B cell (primary cell): ENCODE measurements at regions not wholly inside any gene's neighbourhood (a gene's known extent, or its start where the extent isn't known, plus 50 kb on each side); places are given as distances from the start of the nearest gene placed in this dataset.
"Not testable (repeated sequence)": the region's sequence is repeated elsewhere in the genome, so short reads cannot be mapped to it uniquely, and the experiment has no call there.

ENCODE experiments used
- ATAC-seq: fragments of 200-7000 bp; cut with Tn5 transposase; one replicate; pipeline ENCODE4 v1.10.0; 2021; ENCODE audit warnings: low read depth, mild to moderate bottlenecking, moderate number of reproducible peaks, moderate library complexity
- CTCF ChIA-PET: fragments of 350-600 bp; sonication (Branson Sonifier 250); formaldehyde crosslinking; loops from one replicate; lab custom pipeline; 2021; ENCODE audit warnings: antibody characterized with exemption, inconsistent platforms; lab: Charles Lee
- POLR2A ChIA-PET: fragments of 350-600 bp; sonication (Branson Sonifier 250); formaldehyde crosslinking; loops from one replicate; lab custom pipeline; 2021; ENCODE audit warnings: antibody characterized with exemption; lab: Charles Lee
- DNase-seq: peaks from one replicate; pipeline ENCODE4 v3.0.0; 2013
- H2AFZ ChIP-seq: 2 replicates; pipeline ENCODE4 v1.6.1; 2012; ENCODE audit warnings: mild to moderate bottlenecking, low read depth, low read length; ENCODE audit not compliant: insufficient read depth, poor library complexity, severe bottlenecking
- H3K27ac ChIP-seq, 2 donors: 1 replicate in 1 of 2; 2 replicates in 1 of 2; pipeline ENCODE4 v1.5.1; 2012 to 2013; ENCODE audit warnings: low read length in 2 of 2, mild to moderate bottlenecking in 2 of 2, moderate library complexity in 1 of 2
- H3K27me3 ChIP-seq, 4 experiments: fragments of 200-600 bp in 1 of 4; sonication (generic) in 1 of 4; replicated peaks in 1 of 4; 1 replicate in 2 of 4; 2 replicates in 2 of 4; pipeline versions ENCODE4 v1.6.1 to v1.7.0; 2013 to 2016; ENCODE audit warnings: low read length in 3 of 4, mild to moderate bottlenecking in 2 of 4, mixed read lengths in 1 of 4, moderate library complexity in 1 of 4; ENCODE audit not compliant: insufficient read depth in 4 of 4, control insufficient read depth in 3 of 4; ENCODE audit errors: control extremely low read depth in 1 of 4
- H3K36me3 ChIP-seq, 2 experiments: replicated peaks in 1 of 2; 1 replicate in 1 of 2; 2 replicates in 1 of 2; pipeline versions ENCODE4 v1.6.1 to v1.7.1; 2013; ENCODE audit warnings: low read length in 1 of 2; ENCODE audit not compliant: insufficient read depth in 2 of 2, control insufficient read depth in 1 of 2; ENCODE audit errors: control extremely low read depth in 1 of 2, extremely low read depth in 1 of 2
- H3K4me1 ChIP-seq, 2 donors: fragments of 200-600 bp in 1 of 2; sonication (generic) in 1 of 2; 1 replicate in 1 of 2; 2 replicates in 1 of 2; pipeline versions ENCODE4 v1.5.1 to v1.6.1; 2013 to 2017; ENCODE audit warnings: low read length in 2 of 2; ENCODE audit not compliant: control insufficient read depth in 2 of 2, insufficient read depth in 2 of 2
- H3K4me2 ChIP-seq: replicated peaks from 2 replicates; pipeline ENCODE3; 2012; ENCODE audit warnings: mild to moderate bottlenecking, low read depth, low read length; ENCODE audit not compliant: poor library complexity, severe bottlenecking
- H3K4me3 ChIP-seq, 5 experiments: fragments of 200-600 bp in 1 of 5; sonication (generic) in 1 of 5; 1 replicate in 3 of 5; 2 replicates in 2 of 5; pipeline versions ENCODE4 v1.5.1 to v1.7.0; 2011 to 2016; ENCODE audit warnings: low read length in 4 of 5, mild to moderate bottlenecking in 4 of 5, low read depth in 2 of 5, control low read depth in 1 of 5, moderate library complexity in 1 of 5; ENCODE audit not compliant: insufficient read depth in 1 of 5; ENCODE audit errors: control extremely low read depth in 1 of 5, extremely low read depth in 1 of 5
- H3K79me2 ChIP-seq: fragments of 200-600 bp; sonication (generic); one replicate; pipeline ENCODE4 v1.6.0; 2016; ENCODE audit warnings: low read length; ENCODE audit not compliant: control insufficient read depth, insufficient read depth
- H3K9ac ChIP-seq: fragments of 200-600 bp; sonication (generic); 2 replicates; pipeline ENCODE4 v1.6.1; 2017; ENCODE audit warnings: mild to moderate bottlenecking, low read length, moderate library complexity
- H3K9me3 ChIP-seq, 3 donors: one replicate each; pipeline versions ENCODE4 v1.6.1 to v1.7.1; 2013; ENCODE audit warnings: low read length in 2 of 3; ENCODE audit not compliant: control insufficient read depth in 2 of 3, insufficient read depth in 1 of 3; ENCODE audit errors: control extremely low read depth in 1 of 3
- H4K20me1 ChIP-seq: 2 replicates; pipeline ENCODE4 v1.6.0; 2012; ENCODE audit warnings: mild to moderate bottlenecking, low read length; ENCODE audit not compliant: insufficient read depth, control insufficient read depth, poor library complexity, severe bottlenecking
- H3K27ac Mint-ChIP-seq: one replicate; pipeline ENCODE4 v1.8.0; 2021; ENCODE audit warnings: mixed read lengths
- H3K27me3 Mint-ChIP-seq: one replicate; pipeline ENCODE4 v1.8.0; 2021; ENCODE audit warnings: mixed read lengths
- H3K4me1 Mint-ChIP-seq: one replicate; pipeline ENCODE4 v1.8.0; 2021; ENCODE audit warnings: mixed read lengths
- H3K4me3 Mint-ChIP-seq: one replicate; pipeline ENCODE4 v1.8.0; 2021; ENCODE audit warnings: mixed read lengths
- H3K9me3 Mint-ChIP-seq: one replicate; pipeline ENCODE4 v1.8.0; 2022; ENCODE audit warnings: mixed read lengths; ENCODE audit not compliant: insufficient read depth
- EZH2 ChIP-seq: IDR thresholded peaks from 2 replicates; pipeline ENCODE4 v1.6.1; 2012; ENCODE audit warnings: borderline replicate concordance, low read depth, mild to moderate bottlenecking, moderate library complexity, low read length; ENCODE audit not compliant: insufficient read depth, poor library complexity, severe bottlenecking
- WGBS: methylation state at CpG from one replicate; pipeline ENCODE4 v1.1.5; 2013; ENCODE audit warnings: missing lambda C conversion rate; ENCODE audit not compliant: insufficient coverage; 5-methylcytosine and 5-hydroxymethylcytosine counted together
- intact Hi-C: fragments of 100-400 bp; cut with micrococcal nuclease; formaldehyde crosslinking; loops from one replicate; pipeline ENCODE4 v1.10.0; 2022
- TF ChIP-seq, protein P1 (sequence below): fragments of 200-600 bp; IDR thresholded peaks from one replicate; pipeline ENCODE4 v1.8.0; 2022; ENCODE audit warnings: antibody characterized with exemption, mild to moderate bottlenecking

DNA sequence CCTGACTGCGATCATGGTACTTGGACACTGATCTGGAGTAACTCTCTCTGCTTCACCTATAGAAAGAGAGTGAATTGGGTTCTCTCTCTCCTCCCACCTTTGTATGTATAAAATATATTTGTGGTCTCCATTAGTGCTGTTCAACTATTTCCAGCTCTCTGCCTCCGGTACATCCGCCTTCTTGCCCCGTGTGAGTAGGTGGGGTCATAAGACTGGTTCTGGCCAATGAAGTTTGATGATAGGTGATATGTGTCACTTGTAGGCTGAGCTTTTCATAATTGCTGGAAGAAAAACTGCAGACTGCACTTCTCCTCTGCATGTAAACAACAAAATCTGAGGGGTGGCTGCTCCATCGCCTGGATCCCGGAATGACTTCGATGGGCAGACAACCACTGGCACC, 210.4 kb downstream of the EXOC5 start:
- no peak overlapping the region for H3K27ac ChIP-seq
- Mint-ChIP-seq H3K27me3 (peaks cover 13% of the 10 kb centered on the region), H3K9me3 (no peaks in the 10 kb centered on the region), H3K4me3 (no peak overlapping the region), H3K27ac (no peak overlapping the region), H3K4me1 (peaks cover 7% of the 10 kb centered on the region)
- H4K20me1 ChIP-seq, result no peaks in the 10 kb centered on the region
- ATAC-seq, result no peak
- H3K36me3 ChIP-seq, result no peaks in the 10 kb centered on the region
- H2AFZ ChIP-seq, result no peak overlapping the region
- no peak overlapping the region for H3K9ac ChIP-seq
- 80% methylated on average over 1 of the region's 7 CpGs for WGBS
- ChIA-PET CTCF (no interaction called here), POLR2A (no interaction called here)
- H3K9me3 ChIP-seq, result no peaks in the 10 kb centered on the region
- TF ChIP-seq EZH2, result no peak
- TF ChIP-seq, protein P1, sequence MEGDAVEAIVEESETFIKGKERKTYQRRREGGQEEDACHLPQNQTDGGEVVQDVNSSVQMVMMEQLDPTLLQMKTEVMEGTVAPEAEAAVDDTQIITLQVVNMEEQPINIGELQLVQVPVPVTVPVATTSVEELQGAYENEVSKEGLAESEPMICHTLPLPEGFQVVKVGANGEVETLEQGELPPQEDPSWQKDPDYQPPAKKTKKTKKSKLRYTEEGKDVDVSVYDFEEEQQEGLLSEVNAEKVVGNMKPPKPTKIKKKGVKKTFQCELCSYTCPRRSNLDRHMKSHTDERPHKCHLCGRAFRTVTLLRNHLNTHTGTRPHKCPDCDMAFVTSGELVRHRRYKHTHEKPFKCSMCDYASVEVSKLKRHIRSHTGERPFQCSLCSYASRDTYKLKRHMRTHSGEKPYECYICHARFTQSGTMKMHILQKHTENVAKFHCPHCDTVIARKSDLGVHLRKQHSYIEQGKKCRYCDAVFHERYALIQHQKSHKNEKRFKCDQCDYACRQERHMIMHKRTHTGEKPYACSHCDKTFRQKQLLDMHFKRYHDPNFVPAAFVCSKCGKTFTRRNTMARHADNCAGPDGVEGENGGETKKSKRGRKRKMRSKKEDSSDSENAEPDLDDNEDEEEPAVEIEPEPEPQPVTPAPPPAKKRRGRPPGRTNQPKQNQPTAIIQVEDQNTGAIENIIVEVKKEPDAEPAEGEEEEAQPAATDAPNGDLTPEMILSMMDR, result no peak
- no peaks in the 10 kb centered on the region for H3K79me2 ChIP-seq
- intact Hi-C loops, result no loop called here
- H3K4me3 ChIP-seq, result no peak overlapping the region
- H3K4me1 ChIP-seq, result no peaks in the 10 kb centered on the region
- no peak for DNase-seq
- H3K27me3 ChIP-seq, result no peaks in the 10 kb centered on the region
- H3K4me2 ChIP-seq, result no peak overlapping the region

DNA sequence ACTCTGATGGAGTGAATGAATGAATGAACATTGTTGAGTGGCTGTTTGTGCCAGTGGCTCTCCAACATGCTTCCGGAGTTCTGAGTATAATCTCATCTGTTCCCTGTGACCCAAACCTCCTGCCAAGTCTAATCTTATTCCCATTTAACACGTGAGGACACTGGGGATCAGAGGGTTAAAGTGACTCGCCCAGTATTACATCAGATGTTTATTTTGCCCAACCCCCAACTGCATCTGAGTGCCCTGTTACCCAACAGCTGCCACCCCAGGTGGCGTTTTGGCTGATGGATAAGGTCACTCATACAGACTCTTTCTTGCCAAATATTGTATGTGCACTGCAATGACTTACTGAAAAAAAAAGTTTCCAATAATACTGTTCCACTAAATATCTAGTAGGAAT, 210.9 kb downstream of the EXOC5 start:
- H3K27ac Mint-ChIP-seq, result no peak overlapping the region
- 60% methylated on average over 1 of the region's 4 CpGs for WGBS

DNA sequence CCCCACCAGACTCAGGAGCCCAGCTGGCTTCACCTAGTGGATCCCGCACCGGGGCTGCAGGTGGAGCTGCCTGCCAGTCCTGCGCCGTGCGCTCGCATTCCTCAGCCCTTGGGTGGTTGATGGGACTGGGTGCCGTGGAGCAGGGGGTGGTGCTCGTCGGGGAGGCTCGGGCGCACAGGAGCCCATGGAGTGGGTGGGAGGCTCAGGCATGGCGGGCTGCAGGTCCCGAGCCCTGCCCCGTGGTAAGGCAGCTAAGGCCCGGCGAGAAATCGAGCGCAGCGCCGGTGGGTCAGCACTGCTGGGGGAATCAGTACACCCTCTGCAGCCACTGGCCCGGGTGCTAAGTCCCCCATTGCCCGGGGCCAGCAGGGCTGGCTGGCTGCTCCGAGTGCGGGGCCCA, 212.2 kb downstream of the EXOC5 start:
- CTCF ChIA-PET, result not testable (repeated sequence)
- 96% methylated on average over 10 of the region's 24 CpGs for WGBS

More for the DNA sequence above, 210.9 kb downstream of the EXOC5 start:
- no peak overlapping the region for H3K9ac ChIP-seq
- POLR2A ChIA-PET, result no interaction called here
- CTCF ChIA-PET, result no interaction called here
- H3K9me3 Mint-ChIP-seq, result no peaks in the 10 kb centered on the region
- DNase-seq (no peak), ATAC-seq (no peak)
- H3K4me1 Mint-ChIP-seq, result peaks cover 7% of the 10 kb centered on the region
- H3K4me3 Mint-ChIP-seq, result no peak overlapping the region
- TF ChIP-seq, protein P1, result no peak
- no peak for TF ChIP-seq EZH2
- no peaks in the 10 kb centered on the region for H4K20me1 ChIP-seq
- H3K4me2 ChIP-seq, result no peak overlapping the region
- H3K27me3 Mint-ChIP-seq, result peaks cover 13% of the 10 kb centered on the region
- no peak overlapping the region for H3K27ac ChIP-seq
- H2AFZ ChIP-seq, result no peak overlapping the region
- no peak overlapping the region for H3K4me3 ChIP-seq
- no peaks in the 10 kb centered on the region for H3K4me1 ChIP-seq
- H3K79me2 ChIP-seq, result no peaks in the 10 kb centered on the region
- H3K9me3 ChIP-seq, result no peaks in the 10 kb centered on the region
- H3K36me3 ChIP-seq, result no peaks in the 10 kb centered on the region
- H3K27me3 ChIP-seq, result no peaks in the 10 kb centered on the region
- intact Hi-C loops, result no loop called here

More for the DNA sequence above, 212.2 kb downstream of the EXOC5 start:
- H3K79me2 ChIP-seq, H3K9me3 Mint-ChIP-seq, H3K4me3 ChIP-seq, DNase-seq, ATAC-seq, H3K27me3 Mint-ChIP-seq, H3K27me3 ChIP-seq, H2AFZ ChIP-seq, H3K9ac ChIP-seq, H3K4me3 Mint-ChIP-seq, H3K4me1 ChIP-seq, H3K4me1 Mint-ChIP-seq, H3K4me2 ChIP-seq, intact Hi-C loops, H3K27ac ChIP-seq, H3K36me3 ChIP-seq, POLR2A ChIA-PET, H4K20me1 ChIP-seq, H3K27ac Mint-ChIP-seq, H3K9me3 ChIP-seq: not testable (repeated sequence)
